Adrenal gland (tissue), 5 donors: ENCODE measurements at regions not wholly inside any gene's neighbourhood (a gene's known extent, or its start where the extent isn't known, plus 50 kb on each side); places are given as distances from the start of the nearest gene placed in this dataset.

ENCODE experiments used
- POLR2A ChIP-seq, 2 donors: fragments of 450-650 bp; IDR thresholded peaks; one replicate each; pipeline ENCODE4 v1.6.1; 2017; ENCODE audit warnings: antibody characterized with exemption in 2 of 2, mild to moderate bottlenecking in 2 of 2, moderate library complexity in 1 of 2
- TF ChIP-seq, protein P1 (sequence below), 6 experiments: fragments of 450-650 bp in 4 of 6; fragments of 200-600 bp in 2 of 6; sonication (generic) in 1 of 6; IDR thresholded peaks; 1 replicate in 5 of 6; 2 replicates in 1 of 6; pipeline versions ENCODE4 v1.5.1 to v1.8.0; 2016 to 2021; ENCODE audit warnings: antibody characterized with exemption in 6 of 6, mild to moderate bottlenecking in 2 of 6, moderate library complexity in 1 of 6
- donor health status: DM: no; HTN: no; CAD: no.

GRCh38 chr9:28034242-28034641 is 461.0 kb upstream of the C9orf72 start:
- TF ChIP-seq, protein P1, sequence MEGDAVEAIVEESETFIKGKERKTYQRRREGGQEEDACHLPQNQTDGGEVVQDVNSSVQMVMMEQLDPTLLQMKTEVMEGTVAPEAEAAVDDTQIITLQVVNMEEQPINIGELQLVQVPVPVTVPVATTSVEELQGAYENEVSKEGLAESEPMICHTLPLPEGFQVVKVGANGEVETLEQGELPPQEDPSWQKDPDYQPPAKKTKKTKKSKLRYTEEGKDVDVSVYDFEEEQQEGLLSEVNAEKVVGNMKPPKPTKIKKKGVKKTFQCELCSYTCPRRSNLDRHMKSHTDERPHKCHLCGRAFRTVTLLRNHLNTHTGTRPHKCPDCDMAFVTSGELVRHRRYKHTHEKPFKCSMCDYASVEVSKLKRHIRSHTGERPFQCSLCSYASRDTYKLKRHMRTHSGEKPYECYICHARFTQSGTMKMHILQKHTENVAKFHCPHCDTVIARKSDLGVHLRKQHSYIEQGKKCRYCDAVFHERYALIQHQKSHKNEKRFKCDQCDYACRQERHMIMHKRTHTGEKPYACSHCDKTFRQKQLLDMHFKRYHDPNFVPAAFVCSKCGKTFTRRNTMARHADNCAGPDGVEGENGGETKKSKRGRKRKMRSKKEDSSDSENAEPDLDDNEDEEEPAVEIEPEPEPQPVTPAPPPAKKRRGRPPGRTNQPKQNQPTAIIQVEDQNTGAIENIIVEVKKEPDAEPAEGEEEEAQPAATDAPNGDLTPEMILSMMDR (IDR thresholded peaks at IDR 0.05), result no peak
- no peak for TF ChIP-seq POLR2A (IDR thresholded peaks at IDR 0.05)
